HL-60/S4 (cell line): ENCODE measurements at regions not wholly inside any gene's neighbourhood (a gene's known extent, or its start where the extent isn't known, plus 50 kb on each side); places are given as distances from the start of the nearest gene placed in this dataset.

Experiments used
- in situ Hi-C: fragments of 300-500 bp; cut with MboI; formaldehyde crosslinking; loops from 2 replicates; pipeline ENCODE4 v1.14.3; 2022; ENCODE audit warnings: low sequenced_read_pairs

DNA sequence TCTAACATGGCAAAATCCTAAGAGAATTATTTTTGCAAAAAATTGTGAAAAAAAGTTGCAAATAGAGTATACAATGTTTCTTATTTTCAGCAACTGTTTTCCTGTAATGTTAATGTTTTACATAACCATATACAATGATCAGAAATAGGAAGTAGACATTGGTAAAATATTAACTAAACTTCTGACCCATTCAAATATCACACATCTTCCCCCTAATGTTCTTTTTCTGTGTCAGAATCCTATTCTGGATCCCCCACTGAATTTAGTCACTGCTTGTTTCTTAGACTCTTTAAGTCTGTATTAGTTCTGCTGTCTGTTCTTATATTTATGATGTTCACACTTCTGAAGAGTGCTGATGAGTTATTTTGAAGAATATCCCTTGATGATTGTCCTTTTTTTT, 62.0 kb downstream of the HFE start:
- in situ Hi-C loops, result no loop called here

DNA sequence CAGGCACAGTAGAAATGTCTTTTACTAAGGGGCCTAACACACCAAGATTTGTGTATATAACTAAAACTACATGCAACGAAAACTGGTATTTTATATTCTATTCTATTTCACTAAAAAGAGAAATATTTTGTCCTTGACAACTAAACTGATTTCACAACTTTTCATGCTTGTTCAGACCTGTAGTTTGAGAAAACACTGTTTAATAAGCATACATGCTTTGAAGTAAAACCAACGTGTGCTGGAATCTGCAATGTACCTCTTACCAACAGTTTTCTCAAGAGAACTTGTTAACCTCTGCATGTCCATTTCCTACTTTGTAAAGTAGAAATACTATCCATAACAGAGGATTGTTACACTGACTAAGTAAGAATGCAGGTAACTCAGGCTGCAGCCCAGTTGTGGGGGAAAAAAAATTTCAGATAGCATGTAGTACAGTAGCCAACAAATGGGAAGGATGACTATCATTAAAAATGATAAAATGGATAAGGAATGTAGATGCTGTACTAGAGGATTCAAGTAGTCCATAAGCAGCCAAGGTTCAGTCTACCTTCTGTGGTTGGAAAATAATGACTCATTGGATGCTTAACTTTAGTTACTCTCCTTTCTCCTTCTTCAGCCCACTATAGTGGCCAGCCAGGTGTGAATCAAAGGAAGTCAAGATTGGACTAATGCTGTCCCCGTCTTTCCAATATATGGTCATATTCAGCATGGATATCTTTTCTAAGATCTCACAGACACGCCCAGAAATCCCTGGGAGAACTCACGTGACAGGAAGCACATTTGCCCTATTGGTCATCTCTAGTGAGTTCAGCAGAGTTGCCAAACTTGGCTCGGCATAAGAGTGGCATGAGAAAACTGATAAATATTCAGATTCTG, 65.2 kb downstream of the HFE start:
- in situ Hi-C loops, result no loop called here

DNA sequence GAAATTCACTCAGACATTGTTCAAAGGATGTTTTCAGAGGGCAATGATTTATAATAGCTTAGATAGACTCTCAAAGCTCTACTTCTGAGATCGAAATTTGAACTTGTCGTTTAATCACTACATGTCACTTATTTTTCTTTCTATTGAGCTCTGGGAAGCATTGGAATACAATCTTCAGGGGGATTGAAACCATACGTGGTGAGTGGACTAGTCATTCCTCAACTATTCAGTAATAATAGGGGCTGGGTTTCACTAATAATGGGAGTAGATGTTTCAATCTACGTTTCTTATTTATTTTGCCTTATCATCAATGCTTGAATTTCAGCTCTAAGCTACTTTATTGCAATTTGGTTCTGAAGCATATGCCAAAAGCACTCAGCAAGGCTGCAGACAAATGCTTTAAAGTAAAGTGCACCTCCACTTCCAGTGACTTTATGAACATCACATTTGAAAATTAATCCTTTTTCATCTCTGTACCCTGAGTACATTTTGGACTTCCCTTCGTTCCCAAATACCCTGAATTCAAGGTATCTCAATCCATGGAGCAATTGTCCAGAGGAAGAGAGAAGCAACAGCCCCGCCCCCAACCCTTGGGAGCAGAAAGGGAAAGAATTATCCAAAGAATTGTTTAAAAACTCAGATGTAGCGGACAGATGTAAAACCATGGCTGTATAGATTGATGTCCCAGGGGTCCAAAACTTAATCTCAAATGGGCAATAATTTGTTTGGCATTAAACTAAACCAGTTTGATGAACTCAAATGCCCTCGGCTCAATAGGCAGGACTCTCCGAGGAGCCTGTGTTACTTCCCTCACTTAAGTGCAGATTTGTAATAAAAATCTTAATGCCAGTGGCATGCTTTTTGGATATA, 68.1 kb downstream of the HFE start:
- in situ Hi-C loops, result no loop called here

DNA sequence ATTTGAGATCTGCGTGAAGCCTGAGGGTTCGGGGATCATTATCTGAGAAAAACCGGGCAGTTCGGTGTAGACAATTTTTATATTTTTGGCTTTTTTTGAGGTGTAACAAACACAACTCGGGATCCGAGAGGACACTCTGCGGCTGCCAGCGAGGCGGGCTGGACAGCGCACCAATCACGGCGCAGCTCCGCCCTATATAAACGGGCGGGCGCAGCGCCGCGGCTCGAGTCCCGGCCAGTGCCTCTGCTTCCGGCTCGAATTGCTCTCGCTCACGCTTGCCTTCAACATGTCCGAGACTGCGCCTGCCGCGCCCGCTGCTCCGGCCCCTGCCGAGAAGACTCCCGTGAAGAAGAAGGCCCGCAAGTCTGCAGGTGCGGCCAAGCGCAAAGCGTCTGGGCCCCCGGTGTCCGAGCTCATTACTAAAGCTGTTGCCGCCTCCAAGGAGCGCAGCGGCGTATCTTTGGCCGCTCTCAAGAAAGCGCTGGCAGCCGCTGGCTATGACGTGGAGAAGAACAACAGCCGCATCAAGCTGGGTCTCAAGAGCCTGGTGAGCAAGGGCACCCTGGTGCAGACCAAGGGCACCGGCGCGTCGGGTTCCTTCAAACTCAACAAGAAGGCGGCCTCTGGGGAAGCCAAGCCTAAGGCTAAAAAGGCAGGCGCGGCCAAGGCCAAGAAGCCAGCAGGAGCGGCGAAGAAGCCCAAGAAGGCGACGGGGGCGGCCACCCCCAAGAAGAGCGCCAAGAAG, 69.0 kb downstream of the HFE start:
- in situ Hi-C loops, result no loop called here

DNA sequence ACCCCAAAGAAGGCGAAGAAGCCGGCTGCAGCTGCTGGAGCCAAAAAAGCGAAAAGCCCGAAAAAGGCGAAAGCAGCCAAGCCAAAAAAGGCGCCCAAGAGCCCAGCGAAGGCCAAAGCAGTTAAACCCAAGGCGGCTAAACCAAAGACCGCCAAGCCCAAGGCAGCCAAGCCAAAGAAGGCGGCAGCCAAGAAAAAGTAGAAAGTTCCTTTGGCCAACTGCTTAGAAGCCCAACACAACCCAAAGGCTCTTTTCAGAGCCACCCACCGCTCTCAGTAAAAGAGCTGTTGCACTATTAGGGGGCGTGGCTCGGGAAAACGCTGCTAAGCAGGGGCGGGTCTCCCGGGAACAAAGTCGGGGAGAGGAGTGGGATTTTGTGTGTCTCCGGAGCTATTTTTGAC, 69.6 kb downstream of the HFE start:
- in situ Hi-C loops, result no loop called here

DNA sequence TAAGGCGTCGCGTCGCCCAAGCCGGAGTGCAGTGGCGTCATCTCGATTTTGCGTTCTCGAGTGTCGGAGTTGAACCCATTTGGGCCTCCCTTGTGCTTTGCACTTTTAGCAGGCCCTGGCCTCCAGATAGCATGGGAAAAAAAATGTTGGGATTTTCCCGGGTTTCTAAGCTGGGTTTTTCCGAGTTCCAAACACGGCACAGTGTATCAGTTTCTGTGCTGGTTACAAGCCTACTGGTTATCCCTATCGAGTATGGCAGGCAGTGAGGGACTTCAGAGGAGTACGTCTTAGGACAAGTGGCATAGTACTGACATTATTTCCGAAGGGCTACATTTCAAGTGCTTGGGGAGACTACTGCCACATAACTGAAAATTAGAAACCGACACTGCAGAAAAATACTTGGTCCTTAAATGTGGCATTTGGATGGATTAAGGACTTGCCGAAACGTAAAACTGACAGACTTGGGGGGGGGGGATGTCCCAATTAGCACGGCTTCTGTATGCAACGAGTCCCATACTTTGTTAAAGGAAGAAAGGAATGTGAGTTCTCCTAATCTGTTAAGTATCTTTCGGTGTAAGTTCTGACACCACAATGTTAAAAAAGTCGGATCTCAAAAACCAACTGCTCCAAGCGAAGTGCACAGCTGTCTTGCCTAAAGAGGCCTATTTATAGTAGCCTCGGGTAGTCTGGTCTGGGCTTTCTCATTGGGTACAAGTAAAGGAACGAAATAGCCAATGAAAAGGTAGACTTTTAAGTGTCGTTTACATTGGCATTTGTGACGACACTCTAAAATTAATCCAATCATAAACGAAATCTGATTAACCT, 70.2 kb downstream of the HFE start:
- in situ Hi-C loops, result no loop called here

DNA sequence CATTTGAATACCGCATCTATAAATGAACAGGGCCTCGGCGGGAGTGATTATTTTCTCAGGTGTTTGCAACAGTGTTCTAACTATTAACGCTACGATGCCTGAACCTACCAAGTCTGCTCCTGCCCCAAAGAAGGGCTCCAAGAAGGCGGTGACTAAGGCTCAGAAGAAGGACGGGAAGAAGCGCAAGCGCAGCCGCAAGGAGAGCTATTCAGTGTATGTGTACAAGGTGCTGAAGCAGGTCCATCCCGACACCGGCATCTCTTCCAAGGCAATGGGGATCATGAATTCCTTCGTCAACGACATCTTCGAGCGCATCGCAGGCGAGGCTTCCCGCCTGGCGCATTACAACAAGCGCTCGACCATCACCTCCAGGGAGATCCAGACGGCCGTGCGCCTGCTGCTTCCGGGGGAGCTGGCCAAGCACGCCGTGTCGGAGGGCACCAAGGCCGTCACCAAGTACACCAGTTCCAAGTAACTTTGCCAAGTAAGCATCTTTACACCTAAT, 70.9 kb downstream of the HFE start:
- in situ Hi-C loops, result no loop called here

DNA sequence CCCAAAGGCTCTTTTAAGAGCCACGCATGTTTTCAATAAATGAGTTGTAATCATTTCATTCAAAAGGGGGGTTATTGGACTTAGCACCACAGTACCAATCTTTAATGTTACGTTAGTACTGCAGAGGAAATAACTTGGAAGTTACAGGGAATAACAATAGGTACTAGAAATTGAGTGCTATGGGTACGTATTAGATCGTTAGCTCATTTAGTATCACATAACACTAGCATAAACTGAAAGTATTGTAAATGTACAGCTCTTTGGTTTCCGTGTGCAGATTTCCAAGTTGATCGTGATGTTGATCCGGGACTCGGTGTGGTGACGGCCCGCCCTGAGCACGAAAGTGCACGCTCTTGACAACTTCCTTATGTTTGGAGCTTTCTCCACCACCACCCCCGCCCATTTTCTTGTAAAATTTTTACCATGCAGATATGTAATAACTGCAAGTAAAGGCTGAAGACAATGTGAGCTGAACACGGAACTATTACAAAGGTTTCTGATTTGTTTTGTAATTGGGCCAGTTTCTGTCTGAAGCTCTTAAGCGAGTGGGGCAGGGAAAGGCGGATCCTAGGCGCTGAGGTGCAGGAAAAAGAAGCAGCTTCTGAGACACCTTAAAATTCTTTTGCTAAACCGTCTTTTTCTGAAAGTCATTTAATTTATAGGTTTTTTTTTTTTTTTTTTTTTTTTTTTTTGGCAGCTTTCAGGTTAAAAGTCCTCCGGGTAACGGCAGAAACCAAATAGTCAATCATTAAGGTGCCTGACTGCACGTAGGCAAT, 71.5 kb downstream of the HFE start:
- in situ Hi-C loops, result no loop called here

DNA sequence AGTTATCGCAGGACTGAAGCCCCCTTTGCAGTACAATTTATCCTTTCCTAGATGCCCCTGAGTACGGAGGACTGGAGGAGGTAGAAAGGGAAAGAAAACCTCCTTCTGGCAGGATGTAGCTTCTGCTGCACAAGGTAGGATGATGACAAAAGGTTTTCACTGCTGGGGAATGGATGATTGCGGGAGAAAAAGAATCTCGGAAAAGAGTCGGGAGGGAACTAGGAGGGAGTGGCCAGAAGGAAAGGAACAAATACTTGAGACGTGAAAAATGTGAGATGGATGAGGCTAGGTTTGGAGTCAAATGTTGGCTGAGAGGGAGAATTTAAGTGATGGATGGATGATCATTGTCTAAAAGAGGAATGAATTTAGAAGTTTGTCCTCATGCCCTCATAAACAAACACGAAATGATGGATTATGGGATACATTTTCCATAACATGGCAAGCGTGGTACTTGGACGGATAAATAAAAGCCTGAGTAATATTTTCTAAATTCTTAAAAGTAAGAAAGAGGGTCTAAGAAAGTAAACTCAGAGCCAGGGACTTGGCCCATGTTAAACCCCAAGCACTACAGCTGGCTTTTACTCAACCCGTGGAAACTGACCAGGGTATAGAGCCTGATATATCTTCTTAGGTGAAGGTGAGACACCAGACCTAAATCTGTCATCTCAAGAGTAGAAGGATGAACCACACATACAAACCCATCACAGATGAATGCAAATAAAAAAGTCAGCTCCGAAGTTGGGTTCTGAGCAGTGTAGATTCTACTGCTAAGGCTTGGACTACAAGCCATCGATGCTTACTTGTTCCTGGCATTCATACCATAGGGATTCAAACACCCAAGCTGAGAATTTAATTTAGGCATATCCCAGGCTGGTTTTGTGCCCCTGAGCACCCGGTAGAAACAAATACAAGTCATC, 72.4 kb downstream of the HFE start:
- in situ Hi-C loops, result no loop called here

DNA sequence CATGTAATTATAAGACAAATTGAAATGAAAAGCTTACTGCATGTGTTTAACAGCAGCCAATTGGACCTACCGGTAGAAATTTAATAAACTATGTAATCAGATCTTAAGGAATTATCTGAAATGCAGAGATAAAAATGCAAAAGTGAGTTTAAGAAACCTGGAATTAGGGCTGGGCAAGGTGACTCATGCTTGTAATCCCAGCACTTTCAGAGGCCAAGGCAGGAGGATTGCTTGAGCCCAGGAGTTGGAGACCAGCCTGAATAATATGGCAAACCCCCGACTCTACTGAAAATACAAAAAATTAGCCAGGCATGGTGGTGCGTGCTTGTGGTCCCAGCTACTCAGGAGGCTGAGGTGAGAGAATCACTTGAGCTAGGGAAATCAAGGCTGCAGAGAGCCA, 74.1 kb downstream of the HFE start:
- in situ Hi-C loops, result no loop called here

DNA sequence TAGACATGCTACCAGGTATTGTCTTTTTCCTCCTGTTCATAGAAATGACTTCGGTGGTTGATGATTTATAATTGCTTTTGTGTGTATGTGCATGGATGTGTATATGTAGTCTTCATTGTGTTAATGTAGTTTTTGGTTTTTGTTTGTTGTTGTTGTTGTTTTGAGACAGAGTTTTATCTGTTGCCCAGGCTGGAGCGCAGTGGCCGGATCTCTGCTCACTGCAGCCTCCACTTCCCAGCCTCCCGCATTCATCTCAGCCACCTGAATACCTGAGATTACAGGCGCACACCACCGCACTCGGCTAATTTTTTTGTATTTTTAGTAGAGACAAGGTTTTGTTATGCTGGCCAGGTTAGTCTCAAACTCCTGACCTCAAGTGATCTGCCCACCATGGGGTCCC, 75.2 kb downstream of the HFE start:
- in situ Hi-C loops, result no loop called here

DNA sequence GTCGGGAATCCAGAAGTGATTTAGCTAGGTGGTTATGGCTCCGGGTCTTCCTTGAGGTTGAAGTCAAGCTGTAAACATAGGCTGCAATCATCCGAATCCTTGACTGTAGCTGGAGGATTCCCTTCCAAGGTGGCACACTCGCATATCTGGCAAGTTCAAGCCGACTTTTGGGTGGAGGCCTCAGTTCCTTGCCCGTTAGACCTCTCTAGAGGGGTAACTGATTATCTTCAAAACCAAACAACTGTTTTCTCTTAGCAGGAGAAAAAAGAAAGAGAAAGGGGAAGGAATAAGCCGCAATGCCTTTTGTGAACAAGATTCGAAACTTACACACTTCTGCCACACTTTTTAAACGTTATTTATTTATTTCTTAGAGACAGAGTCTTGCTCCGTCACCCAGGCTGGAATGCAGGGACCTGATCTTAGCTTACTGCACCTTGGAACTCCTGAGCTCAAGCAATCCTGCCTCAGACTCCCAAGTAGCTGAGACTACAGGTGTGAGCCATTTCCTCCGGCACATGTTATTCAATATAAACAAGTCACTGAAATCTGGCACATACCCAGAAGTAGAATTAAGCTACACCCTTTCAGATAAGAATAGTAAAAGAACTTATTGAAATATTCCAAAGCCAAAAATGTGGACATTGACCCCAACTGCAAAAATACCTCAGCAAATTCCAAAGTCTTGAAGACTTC, 76.3 kb downstream of the HFE start:
- in situ Hi-C loops, result no loop called here

DNA sequence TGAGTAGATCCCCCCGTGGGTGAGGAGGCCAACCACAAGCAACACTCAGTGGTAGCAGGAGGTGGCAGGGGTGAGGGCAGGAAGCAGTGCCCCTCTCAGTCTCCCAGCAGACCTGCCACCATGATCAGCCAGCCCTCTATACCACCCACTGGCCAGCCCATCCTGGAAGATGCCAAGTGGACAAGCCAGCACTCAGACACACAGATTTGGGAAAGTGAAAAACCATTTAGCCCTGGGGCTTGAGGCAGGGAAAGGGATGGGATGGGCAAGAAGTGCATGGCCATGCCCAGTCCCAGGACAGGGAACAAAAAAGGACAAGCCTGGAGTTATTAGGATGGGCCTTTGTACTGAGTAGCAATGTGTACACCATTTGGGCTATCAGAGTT, 76.9 kb downstream of the HFE start:
- in situ Hi-C loops, result no loop called here

DNA sequence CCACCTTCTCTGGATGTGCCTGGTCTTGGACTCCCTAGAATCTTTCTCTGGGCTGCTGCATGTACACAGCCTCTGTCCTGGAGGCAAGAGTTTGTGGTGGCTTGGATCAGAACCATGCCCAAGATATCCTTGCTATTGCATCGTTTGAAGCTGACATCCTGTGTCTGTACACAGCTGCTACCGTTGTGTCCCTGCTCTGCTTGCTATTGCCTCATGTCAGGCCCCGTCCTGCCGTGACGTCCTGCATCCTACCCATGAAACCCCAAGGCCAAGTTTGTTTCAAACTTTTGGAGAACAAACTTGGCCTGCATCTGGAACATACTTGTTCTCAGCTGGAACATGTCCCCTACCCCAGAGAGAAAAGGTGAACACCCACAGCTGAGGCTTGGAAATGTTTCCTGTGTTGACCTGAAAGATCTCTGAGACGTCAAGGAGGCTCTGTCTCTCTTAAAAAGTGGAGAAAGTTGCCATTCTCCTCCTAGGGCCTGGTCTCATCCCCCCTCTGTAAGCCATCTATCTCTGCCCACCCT, 78.1 kb downstream of the HFE start:
- in situ Hi-C loops, result no loop called here

DNA sequence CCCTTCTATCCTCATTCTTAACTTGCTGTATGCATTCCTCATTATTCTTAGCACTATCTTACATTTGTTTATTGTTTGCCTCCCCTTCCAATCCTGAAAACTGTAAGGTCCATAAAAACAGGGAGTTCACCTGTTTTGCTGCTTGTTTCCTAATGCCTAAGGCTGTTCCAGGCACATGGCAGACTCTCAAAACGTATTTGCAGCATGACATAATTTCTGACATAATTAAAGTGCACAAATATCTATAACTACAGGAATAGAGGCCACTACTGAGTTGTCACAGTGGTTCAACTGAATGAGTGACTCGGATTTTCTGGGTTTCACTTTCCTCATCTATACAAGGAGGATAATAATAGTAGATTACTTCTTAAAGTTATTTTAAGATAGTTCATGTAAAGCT, 83.0 kb downstream of the HFE start:
- in situ Hi-C loops, result no loop called here

DNA sequence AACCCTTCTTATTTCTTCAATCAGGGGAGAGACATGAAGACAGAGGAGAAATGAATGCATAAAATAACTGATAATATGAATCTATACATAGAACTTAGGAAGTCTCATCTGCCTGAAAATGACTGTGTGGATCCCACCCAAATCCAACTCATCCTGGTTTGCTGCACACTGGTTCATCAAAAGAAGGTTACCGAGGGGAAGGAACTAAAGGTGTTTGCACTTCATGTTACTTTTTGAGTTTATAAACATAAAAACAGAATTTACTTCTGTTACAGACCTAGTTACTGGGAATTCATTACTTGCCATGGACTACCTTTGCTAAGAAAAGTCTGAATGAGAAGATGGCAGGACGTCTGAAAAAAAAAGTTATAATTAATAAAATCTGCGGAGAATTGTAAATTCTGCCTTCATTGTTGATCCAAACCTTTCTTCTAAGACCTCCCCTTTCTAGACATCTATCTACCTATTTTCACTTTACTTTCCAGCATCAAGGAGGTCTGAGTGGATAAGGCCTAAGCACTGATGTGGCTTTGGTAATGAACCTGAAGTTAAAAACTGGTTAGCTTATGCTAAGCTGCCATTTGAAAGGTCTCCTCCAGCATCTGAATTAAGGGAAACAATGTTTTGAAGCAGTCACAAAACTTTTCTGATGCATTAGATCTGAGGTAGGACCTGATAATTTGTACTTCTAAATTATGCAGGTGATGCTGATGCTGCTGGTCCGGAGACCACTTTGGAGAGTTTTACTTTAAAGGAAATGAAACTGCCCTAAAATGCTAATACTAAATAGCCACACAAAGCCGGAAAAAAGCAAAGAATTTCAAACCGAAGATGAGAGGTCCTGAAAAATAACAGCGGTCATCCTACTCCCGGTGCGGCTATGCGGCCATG, 84.0 kb downstream of the HFE start:
- in situ Hi-C loops, result no loop called here

DNA sequence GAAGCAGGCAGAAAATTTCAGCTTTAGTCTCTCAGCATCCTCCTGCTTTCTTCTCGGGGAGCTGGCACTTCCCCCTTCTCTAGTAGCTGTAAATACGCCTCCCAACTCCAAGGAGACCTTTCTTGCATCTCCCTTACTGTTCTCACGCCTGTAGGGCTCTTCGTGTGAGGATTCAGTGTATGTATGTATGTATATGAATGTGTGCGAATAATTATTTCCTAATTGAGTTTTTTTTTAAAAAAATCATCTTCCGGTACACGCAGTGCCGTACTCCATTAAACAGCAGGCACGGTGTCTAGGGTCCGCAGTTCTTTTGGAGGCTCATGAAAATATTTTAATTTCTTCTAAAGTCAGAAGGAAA, 85.4 kb downstream of the HFE start:
- in situ Hi-C loops, result no loop called here
